HEK293T (cell line): ENCODE measurements at regions not wholly inside any gene's neighbourhood (a gene's known extent, or its start where the extent isn't known, plus 50 kb on each side); places are given as distances from the start of the nearest gene placed in this dataset.

ENCODE experiments used
- CTCF ChIA-PET: fragments of 350-600 bp; formaldehyde crosslinking; extraction: SDS; loops from one replicate; lab custom pipeline; 2021; ENCODE audit warnings: antibody characterized with exemption, inconsistent platforms; lab: Yijun Ruan, JAX
- POLR2A ChIA-PET: fragments of 350-600 bp; formaldehyde crosslinking; extraction: SDS; loops from one replicate; lab custom pipeline; 2020; ENCODE audit warnings: antibody characterized with exemption, inconsistent platforms; lab: Yijun Ruan, JAX
- DNase-seq: peaks from one replicate; pipeline ENCODE4 v3.0.0; 2012; ENCODE audit warnings: mixed read lengths; ENCODE audit errors: extremely low spot score
- ARNT ChIP-seq: fragments of 450-650 bp; IDR thresholded peaks from 2 replicates; pipeline ENCODE4 v1.6.1; 2017; ENCODE audit warnings: mild to moderate bottlenecking
- BHLHE40 ChIP-seq: fragments of 450-650 bp; IDR thresholded peaks from 2 replicates; pipeline ENCODE4 v1.6.1; 2016; ENCODE audit warnings: mild to moderate bottlenecking, moderate library complexity, borderline replicate concordance
- CTBP1 ChIP-seq: fragments of 450-650 bp; IDR thresholded peaks from 2 replicates; pipeline ENCODE4 v1.6.1; 2016; ENCODE audit warnings: borderline replicate concordance
- ELF4 ChIP-seq: fragments of 450-650 bp; IDR thresholded peaks from 2 replicates; pipeline ENCODE4 v1.6.1; 2017; ENCODE audit warnings: antibody characterized with exemption
- FOXA1 ChIP-seq: fragments of 450-650 bp; IDR thresholded peaks from 2 replicates; pipeline ENCODE4 v1.6.1; 2016; ENCODE audit warnings: mild to moderate bottlenecking
- FOXK2 ChIP-seq: fragments of 450-650 bp; IDR thresholded peaks from 2 replicates; pipeline ENCODE4 v1.6.1; 2016; ENCODE audit warnings: mild to moderate bottlenecking
- FOXM1 ChIP-seq: fragments of 450-650 bp; IDR thresholded peaks from 2 replicates; pipeline ENCODE4 v1.6.1; 2017; ENCODE audit warnings: mild to moderate bottlenecking, borderline replicate concordance
- HDGF ChIP-seq: fragments of 450-650 bp; IDR thresholded peaks from 2 replicates; pipeline ENCODE4 v1.6.1; 2017; ENCODE audit warnings: antibody characterized with exemption, borderline replicate concordance
- L3MBTL2 ChIP-seq: fragments of 450-650 bp; conservative IDR thresholded peaks from 2 replicates; pipeline ENCODE4 v1.6.1; 2016; ENCODE audit warnings: mild to moderate bottlenecking
- LEF1 ChIP-seq: fragments of 450-650 bp; IDR thresholded peaks from 2 replicates; pipeline ENCODE4 v1.6.1; 2017; ENCODE audit warnings: mild to moderate bottlenecking, borderline replicate concordance
- NFRKB ChIP-seq: fragments of 450-650 bp; IDR thresholded peaks from 2 replicates; pipeline ENCODE4 v1.6.1; 2016; ENCODE audit warnings: mild to moderate bottlenecking, moderate library complexity
- PKNOX1 ChIP-seq: fragments of 450-650 bp; IDR thresholded peaks from 2 replicates; pipeline ENCODE4 v1.6.1; 2016
- SP1 ChIP-seq: fragments of 450-650 bp; IDR thresholded peaks from 2 replicates; pipeline ENCODE4 v1.6.1; 2017
- SUZ12 ChIP-seq: fragments of 450-650 bp; IDR thresholded peaks from 2 replicates; pipeline ENCODE4 v1.6.1; 2016; ENCODE audit warnings: mild to moderate bottlenecking
- TARDBP ChIP-seq: fragments of 450-650 bp; IDR thresholded peaks from 2 replicates; pipeline ENCODE4 v1.6.1; 2016
- ZNF384 ChIP-seq: fragments of 450-650 bp; IDR thresholded peaks from 2 replicates; pipeline ENCODE4 v1.6.1; 2016

GRCh38 chr6:120700001-120700400, 634.3 kb downstream of the TBC1D32 start:
- DNase-seq: no peak
- ChIA-PET CTCF (no interaction called here), POLR2A (no interaction called here)
- no peak for TF ChIP-seq FOXK2
- TF ChIP-seq NFRKB: no peak
- no peak for TF ChIP-seq SUZ12
- TF ChIP-seq ELF4: no peak
- TF ChIP-seq ZNF384: no peak
- TF ChIP-seq L3MBTL2: no peak
- no peak for TF ChIP-seq TARDBP
- no peak for TF ChIP-seq CTBP1
- no peak for TF ChIP-seq SP1
- TF ChIP-seq BHLHE40: no peak

GRCh38 chr6:120686492-120686891, 647.8 kb downstream of the TBC1D32 start:
- ChIA-PET CTCF (no interaction called here), POLR2A (no interaction called here)
- DNase-seq: no peak
- TF ChIP-seq TARDBP (no peak), SUZ12 (no peak), FOXK2 (no peak), ELF4 (no peak), SP1 (no peak), PKNOX1 (no peak), NFRKB (no peak), LEF1 (no peak), L3MBTL2 (no peak), FOXM1 (no peak), CTBP1 (no peak), ARNT (no peak), ZNF384 (no peak), HDGF (no peak), BHLHE40 (no peak), FOXA1 (no peak)

- TF ChIP-seq CTBP1 (no peak), ARNT (no peak), TARDBP (no peak), NFRKB (no peak), FOXK2 (no peak), SUZ12 (no peak), L3MBTL2 (no peak), ZNF384 (no peak), PKNOX1 (no peak)
- ChIA-PET CTCF (no interaction called here), POLR2A (no interaction called here)
- DNase-seq: no peak
Observed at GRCh38 chr6:120682145-120682544, 652.1 kb downstream of the TBC1D32 start.

- POLR2A ChIA-PET: no interaction called here
- CTCF ChIA-PET: no interaction called here
- TF ChIP-seq FOXK2: no peak
- no peak for TF ChIP-seq ZNF384
- no peak for TF ChIP-seq ELF4
- TF ChIP-seq CTBP1: no peak
- TF ChIP-seq FOXM1: no peak
- TF ChIP-seq ARNT: no peak
- TF ChIP-seq LEF1: no peak
- TF ChIP-seq TARDBP: no peak
- TF ChIP-seq HDGF: no peak
- DNase-seq: no peak
Observed at GRCh38 chr6:120681204-120681603, 653.1 kb downstream of the TBC1D32 start.

GRCh38 chr6:120675886-120676285, 658.4 kb downstream of the TBC1D32 start:
- ChIA-PET CTCF (no interaction called here), POLR2A (no interaction called here)
- no peak for TF ChIP-seq SUZ12
- TF ChIP-seq CTBP1: no peak
- DNase-seq: no peak

- peak; percentile 38 for DNase-seq
- ChIA-PET POLR2A (no interaction called here), CTCF (no interaction called here)
- no peak for TF ChIP-seq SP1
- no peak for TF ChIP-seq L3MBTL2
- TF ChIP-seq FOXM1: no peak
- TF ChIP-seq ZNF384: no peak
- no peak for TF ChIP-seq HDGF
Observed at GRCh38 chr6:120671519-120671918, 662.8 kb downstream of the TBC1D32 start.

- no peak for DNase-seq
- ChIA-PET CTCF (no interaction called here), POLR2A (no interaction called here)
- TF ChIP-seq FOXA1 (no peak), CTBP1 (no peak), TARDBP (no peak), LEF1 (no peak), SP1 (no peak), L3MBTL2 (no peak), FOXM1 (no peak), SUZ12 (no peak)
Observed at GRCh38 chr6:120652506-120652905, 681.8 kb downstream of the TBC1D32 start.

- CTCF ChIA-PET: no interaction called here
- POLR2A ChIA-PET: no interaction called here
- TF ChIP-seq BHLHE40: no peak
- no peak for TF ChIP-seq FOXK2
- TF ChIP-seq CTBP1: no peak
- no peak for DNase-seq
Observed at GRCh38 chr6:120648713-120649112, 685.6 kb downstream of the TBC1D32 start.
